HTR-8/SVneo (cell line): ENCODE measurements at regions not wholly inside any gene's neighbourhood (a gene's known extent, or its start where the extent isn't known, plus 50 kb on each side); places are given as distances from the start of the nearest gene placed in this dataset.

Source experiments
- DNase-seq: peaks from one replicate; pipeline ENCODE4 v3.0.0; 2011; ENCODE audit warnings: low spot score, mixed read lengths; ENCODE audit not compliant: insufficient read length
- FAIRE-seq: peaks from 2 replicates; lab custom pipeline; 2011; peaks lifted over from hg19 to GRCh38; lab: Jason Lieb, UNC

DNA sequence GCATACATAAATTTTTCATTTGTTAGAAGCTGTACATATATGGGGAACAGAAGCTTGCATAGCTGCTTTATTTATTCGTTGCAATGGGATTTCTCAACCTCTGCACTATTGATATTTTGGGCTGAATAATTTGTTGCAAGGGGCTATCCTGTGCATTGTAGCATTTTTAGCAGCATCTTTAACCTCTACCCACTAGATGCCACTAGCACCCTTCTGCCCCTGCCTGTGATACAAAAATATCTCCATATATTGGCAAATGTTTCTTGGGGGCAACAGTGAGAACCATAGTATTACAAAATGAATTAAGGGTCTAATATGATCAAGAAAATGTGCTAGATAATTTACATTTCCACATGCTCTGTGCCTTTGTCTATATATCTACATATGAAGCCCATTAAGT, 1401.0 kb downstream of the CDH11 start:
- FAIRE-seq = no peak
- no peak for DNase-seq

DNA sequence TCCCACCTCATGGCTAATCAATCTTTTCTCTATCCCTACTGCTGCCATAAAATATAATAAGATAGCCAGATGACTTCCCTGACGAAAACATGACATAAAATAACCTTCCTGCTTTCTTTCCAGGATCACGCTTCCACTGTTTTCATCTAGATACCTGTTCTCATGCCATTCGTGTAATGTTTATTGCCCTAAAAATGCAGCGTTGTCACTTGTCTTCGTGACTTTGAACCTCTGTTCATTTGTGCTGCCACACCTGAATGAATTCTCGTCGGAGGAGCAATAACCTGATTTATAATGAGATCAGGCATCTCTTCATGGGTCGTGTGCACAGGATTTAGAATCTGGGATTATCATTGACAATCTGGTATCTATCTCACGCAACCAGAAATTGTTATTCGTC, 1401.9 kb downstream of the CDH11 start:
- FAIRE-seq = no peak

DNA sequence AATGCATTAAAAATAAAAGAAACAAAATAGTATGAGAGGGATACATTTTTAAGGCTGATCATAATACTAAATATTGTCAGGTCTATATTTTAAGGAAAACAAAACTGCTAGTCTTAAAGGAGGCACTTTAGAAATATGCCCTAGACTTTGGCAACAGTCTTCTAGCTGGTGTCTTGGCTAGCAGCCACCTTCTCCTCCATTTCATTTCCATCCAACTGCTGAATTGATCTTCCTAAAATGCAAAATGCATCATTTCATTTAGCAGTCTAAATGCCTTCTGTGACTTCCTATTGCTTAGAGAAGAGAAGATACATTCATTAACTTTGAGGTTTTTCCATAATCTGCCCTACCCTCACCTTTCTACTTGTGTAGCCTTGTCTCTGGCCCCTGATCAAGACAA, 1404.1 kb downstream of the CDH11 start:
- DNase-seq (no peak), FAIRE-seq (no peak)

More for the DNA sequence above, 1401.9 kb downstream of the CDH11 start:
- no peak for DNase-seq

DNA sequence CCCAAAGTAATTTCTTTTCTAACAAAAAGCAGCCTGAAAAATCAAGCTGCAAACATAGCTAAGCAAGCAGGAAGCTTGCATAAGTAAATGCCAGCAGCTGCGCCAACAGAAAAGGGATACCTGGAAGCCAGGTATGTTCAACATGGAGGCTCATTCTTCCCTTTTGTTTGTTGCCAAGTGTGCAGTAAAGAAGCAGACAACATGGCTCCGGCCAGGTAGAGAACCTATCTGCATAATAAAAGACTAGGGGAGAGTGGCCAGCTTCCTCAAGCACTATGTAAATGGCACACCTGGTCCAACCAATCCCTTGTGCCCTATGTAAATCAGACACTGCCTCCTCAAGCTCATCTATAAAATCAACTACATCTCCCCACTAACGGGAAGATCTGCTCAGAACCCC, 1407.0 kb downstream of the CDH11 start:
- DNase-seq (no peak), FAIRE-seq (no peak)

DNA sequence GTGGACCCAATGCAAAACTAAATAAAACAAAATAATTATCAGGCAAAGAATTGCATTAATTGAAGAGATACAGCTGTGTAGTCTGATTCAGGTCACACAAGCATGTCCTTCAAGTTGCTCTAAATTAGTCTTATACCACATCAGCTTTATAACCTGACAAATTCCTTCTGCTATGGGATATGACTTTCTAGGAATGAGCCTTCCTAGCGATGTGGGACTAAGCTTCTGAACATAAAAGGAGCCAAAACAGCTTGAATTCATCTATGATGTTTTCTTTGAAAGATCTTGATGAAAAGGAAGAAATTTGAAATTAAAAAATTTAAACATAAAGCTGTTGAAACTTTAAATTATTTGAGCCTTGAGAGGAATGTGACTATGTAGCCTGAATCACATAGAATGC, 1409.1 kb downstream of the CDH11 start:
- DNase-seq (no peak), FAIRE-seq (no peak)

DNA sequence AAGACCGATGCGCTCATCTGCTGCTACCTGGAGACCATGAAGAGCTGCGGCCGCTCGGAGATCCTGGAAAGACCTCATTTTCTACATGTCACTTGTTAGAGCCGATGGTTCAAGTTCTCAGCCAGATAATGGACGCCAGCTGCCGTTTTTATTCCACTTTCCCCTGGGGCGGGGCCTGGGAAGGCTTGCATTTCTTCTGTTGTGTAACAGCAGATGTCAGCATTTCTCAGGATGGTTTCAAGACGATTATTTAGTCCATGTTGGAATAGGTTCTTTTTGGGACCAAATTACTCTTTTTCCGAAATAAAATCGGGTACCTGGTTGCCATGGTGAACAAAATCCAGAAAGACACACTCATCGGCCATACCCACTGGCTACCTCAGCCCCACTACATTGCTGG, 1418.3 kb downstream of the CDH11 start:
- DNase-seq (no peak), FAIRE-seq (no peak)

DNA sequence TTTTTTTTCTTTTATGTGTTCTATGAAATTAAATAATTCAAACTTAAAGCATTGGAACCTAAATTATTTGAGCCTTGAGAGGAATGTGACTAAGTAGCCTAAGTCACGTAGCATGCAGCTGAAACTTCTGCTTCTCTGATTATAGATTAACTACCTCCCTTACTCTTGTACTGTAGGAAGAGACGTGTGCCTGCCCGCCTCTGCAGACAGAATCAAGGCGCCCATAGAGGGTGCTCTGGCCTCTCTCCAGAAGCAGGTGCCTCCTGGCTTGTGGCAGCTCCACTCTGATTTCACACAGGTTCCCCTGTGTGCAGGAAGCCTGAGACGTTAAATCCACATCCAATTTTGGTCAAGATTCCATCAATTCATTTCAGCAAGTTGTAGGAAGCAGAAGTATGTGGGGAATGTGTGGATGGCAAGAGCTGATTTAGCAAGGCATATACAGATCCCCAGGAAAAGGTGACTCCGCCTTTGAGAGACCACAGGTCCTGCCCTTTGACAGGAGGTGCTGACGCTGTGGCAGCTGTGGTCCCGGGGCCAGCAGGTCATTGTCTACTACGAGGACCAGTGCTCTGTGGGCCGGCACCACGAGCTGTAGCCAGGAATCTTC, 1418.8 kb downstream of the CDH11 start:
- FAIRE-seq (no peak), DNase-seq (no peak)

DNA sequence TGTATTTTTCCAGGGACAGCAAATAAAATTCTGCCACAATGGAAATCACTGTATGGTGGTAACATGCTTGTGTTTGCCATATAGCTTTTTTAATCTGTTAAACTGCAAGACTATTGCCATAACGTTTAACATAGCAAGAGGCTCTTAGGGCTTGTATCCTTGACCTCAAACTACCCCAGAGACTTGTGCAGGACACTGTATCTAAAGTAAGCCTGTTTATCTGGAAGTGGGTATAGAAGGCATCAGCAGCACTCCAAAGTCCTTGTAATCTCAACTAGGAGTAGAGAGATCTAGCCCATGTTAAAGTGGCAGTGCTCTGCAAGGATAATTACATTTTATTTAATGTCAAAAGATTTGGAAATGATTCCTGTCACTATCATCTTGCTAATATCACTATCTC, 1424.1 kb downstream of the CDH11 start:
- DNase-seq = no peak
- no peak for FAIRE-seq

DNA sequence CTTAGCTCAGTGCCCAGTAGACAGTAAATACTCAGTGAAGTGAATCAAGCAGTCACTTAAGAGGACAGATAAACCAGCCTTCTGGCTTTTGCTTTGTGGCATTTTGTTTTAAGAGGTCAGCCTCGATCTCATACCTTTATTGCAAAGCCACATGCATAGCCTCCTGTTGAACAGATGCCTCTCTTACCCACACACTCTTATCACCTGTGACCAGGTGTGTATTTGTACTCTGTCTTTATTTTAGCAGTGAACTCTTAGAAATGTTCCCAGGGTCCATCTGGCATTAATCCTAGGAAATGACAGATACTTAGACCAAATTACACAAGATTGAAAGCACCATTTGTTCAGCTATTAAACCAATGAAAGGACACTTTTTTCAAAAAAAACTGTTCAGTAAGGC, 1426.5 kb downstream of the CDH11 start:
- no peak for DNase-seq
- FAIRE-seq = no peak

DNA sequence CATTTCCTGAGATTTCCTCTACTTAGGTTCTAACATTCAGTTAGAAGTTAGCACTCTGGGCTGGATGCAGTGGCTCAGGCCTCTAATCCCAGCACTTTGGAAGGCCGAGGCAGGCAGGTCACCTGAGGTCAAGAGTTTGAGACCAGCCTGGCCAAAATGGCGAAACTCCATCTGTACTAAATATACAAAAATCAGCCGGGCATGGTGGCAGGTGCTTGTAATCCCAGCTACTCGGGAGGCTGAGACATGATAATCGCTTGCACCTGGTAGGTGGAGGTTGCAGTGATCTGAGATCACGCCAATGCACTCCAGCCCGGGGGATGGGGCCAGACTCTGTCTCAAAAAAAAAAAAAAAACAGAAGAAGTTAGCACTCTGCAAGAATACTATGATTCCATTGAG, 1430.9 kb downstream of the CDH11 start:
- DNase-seq (no peak), FAIRE-seq (no peak)

DNA sequence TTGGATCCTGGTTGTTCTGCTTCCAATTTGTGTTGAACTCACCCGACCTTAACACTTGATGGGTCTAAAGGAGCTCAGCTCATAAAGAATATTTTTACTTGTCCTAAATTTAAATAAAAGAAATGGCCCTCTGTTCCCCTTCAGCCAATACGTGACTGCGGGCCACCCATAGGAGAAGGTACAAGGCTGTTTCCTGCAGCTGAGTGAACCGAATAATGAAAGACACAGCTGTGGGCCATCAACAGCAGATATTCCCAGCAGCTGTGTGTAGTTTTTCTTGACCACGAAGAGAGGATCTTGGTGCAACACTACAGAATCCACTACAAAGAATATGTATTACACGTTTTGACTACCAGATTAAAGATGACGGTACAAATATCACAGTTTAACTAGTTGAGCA, 1431.6 kb downstream of the CDH11 start:
- FAIRE-seq (no peak), DNase-seq (no peak)

DNA sequence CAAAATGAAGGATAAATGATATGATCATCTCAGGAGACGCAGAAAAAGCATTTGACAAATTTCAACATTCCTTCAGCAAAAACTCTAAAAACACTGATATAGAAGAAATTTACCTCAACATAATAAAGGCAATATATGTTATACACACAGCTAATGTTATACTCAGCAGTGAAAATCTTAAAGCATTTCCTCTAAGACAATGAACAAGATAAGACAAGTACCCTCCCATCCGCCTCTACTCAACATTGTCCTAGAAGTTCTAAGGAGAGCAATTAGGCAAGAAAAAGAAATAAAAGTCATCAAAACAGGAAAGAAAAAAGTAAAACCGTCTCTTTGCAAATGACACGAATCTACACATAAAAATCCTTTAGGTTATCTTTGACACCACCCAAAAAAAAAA, 1432.8 kb downstream of the CDH11 start:
- DNase-seq = no peak
- no peak for FAIRE-seq

DNA sequence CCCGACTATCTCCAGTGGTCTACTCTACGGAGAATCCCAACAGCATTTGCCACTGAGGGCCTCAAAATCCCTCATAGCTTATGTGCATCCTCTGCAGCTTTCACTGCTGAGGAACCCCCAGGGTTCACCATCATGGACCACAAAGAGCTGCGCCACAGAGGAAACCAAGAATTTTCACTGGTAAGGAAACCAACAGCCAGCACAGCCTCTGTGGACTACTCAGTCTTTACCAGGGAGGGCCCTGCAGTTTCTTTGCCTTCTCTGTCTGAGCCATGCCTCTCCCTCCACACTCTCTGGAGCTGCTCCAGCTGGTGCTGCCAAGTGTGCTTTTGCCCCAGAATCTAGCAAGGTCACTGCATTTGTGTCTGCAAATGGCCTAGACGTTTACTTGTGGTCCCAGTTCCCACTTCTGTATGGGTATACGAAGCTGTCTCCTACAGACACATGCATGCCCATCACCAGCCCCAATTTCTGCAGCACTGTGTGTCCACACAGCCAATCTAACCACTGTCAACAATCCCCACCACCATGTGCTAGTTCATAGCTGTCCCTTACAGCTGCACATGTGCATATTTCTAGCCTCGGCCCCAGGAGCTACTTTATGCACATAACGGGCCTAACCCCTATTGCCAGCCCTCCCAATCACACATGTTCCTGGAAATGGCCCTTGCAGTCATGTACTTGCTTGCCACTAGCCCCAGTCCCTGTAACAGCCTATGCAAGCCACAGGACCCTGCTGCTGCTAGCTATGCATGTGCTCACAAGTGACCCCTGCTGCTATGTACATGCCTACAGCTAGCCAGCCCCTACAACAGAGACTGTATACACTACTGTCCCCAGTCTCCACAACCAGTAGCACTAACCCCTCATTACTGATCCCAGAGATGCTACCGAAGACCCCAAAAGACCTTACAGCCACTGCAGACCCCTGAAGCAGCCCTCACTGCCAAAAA, 1437.4 kb downstream of the CDH11 start:
- DNase-seq (no peak), FAIRE-seq (no peak)

DNA sequence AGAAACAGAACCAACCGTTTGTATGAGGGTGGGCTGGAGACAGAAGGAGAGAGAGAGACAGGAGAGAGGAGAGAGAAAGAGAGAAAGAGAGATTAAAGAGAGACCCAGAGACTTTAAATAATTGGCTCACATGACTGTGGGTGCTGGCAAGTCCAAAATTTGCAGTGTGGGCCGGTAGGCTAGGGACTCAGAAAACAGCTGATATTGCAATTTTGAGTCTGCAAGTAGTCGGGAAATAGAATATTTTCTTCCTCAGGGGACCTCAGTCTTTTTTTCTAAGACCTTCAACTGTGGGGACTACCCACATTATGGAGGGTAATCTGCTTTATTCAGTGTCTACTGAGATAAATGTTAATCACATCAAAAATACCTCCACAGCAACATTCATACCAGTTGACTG, 1439.0 kb downstream of the CDH11 start:
- no peak for DNase-seq
- no peak for FAIRE-seq

DNA sequence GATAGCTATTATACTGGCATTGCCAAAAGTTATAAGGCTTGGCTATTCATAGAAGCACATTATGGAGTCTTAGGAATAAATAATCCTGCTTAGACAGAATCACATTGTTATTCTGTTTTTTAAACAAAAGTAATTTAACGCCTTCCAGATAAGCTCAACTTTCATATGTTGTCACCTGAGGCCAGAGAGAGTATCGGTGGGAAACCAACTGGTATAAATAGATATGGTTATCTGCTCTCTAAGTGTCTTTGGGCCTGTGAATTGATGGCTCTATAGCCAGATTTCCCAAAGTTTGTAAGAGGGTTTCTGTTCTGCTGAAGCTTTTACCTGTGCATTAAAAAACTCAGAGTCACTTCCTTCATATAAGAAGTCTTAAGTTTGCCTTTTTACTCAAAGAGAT, 1449.4 kb downstream of the CDH11 start:
- no peak for FAIRE-seq

DNA sequence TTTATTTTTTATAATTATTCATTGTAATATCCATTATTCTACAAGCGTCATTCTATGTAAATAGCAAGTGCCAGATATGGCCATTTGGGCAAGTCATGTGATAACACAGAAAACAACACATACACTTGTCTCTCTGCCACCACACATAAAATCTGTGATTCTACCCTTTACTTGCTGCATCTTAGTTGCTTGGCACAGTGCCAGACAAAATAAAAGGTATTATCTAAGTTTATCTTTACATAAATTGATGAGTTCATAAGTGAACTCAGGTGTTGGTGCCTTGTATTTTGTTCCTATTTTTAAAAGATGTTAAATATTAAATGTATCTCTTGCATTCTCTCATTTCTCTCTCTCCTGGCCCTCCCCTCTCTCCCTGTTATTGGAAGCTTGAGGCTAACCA, 1458.7 kb downstream of the CDH11 start:
- DNase-seq = no peak
- no peak for FAIRE-seq

More for the DNA sequence above, 1449.4 kb downstream of the CDH11 start:
- no peak for DNase-seq

DNA sequence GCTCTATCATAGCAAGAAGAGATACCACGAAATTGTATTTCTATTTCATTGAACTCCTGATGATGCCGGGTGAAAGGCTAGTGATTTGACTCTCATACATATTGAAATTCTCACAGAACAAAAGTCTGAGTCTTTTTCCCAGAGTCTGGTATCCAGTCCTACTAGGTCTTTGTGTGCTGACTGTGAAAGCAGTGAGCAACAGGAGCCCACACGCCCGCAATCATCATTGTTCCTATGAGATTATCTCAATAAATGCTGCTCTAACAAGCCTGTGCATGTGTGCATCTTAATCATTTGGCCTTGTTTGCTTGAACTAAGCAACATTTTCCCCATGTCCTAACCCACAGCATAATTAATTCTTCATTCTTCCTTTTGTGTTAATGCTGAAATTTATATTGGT, 1466.0 kb downstream of the CDH11 start:
- no peak for FAIRE-seq
- DNase-seq = no peak

DNA sequence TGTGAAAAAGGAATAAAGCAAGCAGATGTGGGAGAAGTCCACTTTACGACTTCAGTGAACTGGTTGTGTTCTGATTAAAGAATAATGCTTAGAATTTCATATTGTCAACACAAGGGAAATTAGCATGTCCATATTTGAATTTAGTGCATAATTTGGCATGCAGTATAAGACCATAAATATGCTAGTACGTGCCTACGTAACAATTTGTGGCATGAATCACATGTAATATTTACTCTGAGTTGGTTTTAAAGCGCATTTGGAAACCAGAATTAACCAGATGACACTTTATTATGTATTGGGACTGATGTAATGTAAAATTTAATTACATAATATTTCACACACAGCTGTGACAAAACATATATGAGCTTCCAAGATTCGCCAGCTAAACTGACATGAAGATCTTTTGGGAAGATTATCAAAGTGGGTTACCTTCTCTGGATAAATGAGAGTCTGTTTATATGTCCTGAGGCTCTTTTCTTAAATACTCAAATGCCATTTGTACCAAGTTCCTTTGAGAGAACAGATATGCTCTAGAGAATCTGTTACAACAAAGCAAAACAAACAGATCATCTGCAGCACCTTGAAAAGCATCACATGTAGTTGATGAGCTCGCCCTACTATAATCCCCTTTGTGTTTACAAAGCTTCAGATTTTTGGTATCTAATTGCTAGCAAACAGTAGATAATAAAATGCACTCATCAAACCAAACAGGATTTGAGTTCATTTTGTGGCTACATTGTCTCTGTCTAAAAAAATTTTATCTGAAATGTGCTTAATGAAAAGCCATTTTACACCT, 1468.6 kb downstream of the CDH11 start:
- FAIRE-seq = no peak
- DNase-seq = no peak

DNA sequence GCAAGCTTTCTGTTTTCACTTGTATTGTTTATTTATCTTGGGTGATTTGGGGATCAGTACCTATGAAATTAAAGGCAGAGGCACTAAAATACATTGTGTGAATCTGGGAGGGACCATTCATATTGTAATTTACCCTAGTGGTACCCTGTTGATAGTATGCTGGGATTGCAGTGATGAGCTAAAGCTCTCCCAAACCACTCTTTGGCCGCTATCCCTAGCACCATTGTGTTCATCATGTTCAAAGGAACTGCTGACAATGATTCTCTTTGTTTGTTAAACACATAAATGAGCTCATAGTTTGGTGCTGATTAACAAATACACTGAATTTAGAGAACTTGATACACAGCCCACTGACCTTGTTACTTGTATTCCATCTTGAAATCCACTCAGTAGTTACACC, 1469.8 kb downstream of the CDH11 start:
- DNase-seq (no peak), FAIRE-seq (no peak)

DNA sequence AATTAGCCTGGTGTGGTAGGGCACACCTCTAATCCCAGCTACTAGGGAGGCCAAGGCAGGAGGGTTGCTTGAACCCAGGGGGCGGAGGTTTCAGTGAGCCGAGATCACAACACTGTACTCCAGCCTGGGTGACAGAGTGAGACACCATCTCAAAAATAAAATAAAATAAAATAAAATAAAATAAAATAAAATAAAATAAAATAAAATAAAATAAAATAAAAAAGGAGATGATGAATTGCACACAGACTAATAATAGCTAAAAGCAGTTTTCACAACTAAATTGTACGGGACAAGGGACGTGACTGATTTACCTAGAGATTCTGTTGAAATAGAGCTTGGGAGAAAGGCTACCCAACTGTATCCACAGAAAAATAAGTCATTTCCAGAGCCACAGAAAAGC, 1471.3 kb downstream of the CDH11 start:
- FAIRE-seq (no peak), DNase-seq (no peak)
